Astrocyte of the spinal cord (primary cell): ENCODE measurements at regions not wholly inside any gene's neighbourhood (a gene's known extent, or its start where the extent isn't known, plus 50 kb on each side); places are given as distances from the start of the nearest gene placed in this dataset.

Source experiments
- DNase-seq: peaks from one replicate; pipeline ENCODE4 v3.0.0; 2011; ENCODE audit warnings: low read depth, low spot score
- H3K4me3 ChIP-seq: 2 replicates; pipeline ENCODE4 v1.5.1; 2011; ENCODE audit warnings: low read depth, mild to moderate bottlenecking, low read length, moderate library complexity
- CTCF ChIP-seq: IDR thresholded peaks from 2 replicates; pipeline ENCODE4 v1.5.1; 2012; ENCODE audit warnings: low read depth, mild to moderate bottlenecking, low read length, inconsistent platforms
- in situ Hi-C: cut with HindIII; loops from 2 replicates; pipeline ENCODE4 v1.10.0; 2017; ENCODE audit warnings: low sequenced_read_pairs

DNA sequence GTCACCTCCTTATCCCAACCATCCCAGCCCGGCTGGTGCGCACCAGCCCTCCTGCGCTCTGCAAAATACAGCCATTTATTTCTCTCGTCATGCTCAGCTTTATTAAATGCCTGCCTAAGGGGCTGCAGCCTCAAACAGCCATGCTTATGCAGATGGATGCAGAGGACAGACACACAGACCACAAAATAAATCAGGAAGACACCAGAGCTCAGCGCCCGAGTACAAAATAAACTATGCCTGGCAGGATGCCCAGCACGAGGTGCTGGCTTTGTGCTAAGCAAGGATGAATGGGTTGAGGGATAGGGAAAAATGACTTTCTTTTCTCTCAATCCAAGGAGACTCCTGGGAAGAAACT lies 70.5 kb downstream of the RPUSD4 start:
- in situ Hi-C loops = no loop called here
- DNase-seq = peak; percentile 60

GRCh38 chr11:126140201-126140925 lies 71.1 kb downstream of the RPUSD4 start:
- no peak for DNase-seq
- no peak overlapping the region for H3K4me3 ChIP-seq
- no peak for TF ChIP-seq CTCF
- in situ Hi-C loops = no loop called here

More for the DNA sequence above, 70.5 kb downstream of the RPUSD4 start:
- no peak overlapping the region for H3K4me3 ChIP-seq
- no peak for TF ChIP-seq CTCF

DNA sequence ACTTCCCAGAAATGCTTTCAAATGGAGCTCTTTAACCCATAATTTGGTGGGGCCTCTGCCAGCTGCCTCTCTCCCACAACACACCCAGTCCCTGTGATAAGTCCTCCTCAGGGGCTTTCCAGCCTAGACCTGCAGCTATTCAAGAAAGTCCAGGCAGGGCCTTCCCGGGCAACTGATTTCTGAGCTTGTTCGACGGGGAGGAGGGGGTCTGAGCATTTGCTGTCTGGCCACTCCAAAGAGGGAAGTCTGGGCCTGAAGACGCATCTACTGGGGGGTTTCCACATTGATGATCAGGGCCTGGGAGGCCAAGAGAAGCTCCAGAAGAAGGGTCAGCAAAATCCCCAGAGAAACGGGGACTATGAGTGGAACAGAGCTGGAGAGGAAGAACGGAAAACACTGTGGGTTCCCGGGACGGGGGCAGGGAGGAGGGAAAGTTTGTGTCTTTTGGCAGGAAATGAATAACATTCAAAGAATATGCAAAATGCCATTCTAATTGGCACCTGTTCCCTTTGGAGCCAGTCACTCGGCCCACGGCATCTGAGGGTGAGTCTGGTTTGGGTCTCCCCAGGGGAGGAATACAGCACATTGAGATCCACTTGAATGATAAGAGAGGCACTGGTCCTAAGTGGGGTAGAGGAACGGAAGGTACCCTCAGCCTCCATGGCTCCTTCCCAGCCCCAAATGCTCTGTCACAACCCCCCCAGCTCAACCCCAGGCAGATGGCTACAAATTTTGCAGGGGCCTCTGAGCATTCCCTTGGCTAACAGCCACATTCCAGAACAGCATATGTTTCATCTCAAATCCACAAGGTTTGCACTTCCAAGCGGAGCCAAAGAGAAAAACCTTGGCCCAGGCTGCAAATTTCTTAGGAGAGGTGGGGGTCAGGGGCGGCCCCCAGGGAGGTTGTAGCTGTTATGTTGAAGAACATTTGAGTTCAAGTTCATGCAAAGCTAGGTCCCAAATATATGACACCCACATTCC lies 72.0 kb downstream of the RPUSD4 start:
- no peak overlapping the region for H3K4me3 ChIP-seq
- peak; percentile 19 for DNase-seq
- TF ChIP-seq CTCF = no peak
- in situ Hi-C loops = no loop called here

DNA sequence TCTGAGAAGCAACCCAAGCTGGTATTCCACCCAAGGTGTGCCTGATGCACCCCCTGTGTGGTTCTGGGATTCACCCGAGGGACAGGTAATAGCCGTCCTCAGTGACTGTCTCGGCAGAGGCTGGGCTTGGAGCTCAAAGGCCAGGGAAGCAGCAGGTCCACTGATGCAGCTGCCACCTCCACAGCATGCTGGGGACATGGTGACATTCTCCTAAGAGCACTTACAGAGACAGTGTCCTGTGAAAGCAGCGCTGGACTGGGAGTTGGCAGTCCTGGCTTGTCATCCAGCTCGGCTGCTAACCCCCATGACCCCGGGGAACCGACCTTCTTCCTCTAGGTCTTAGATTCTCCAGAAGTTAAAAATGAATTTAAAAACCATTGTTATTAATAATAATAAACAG lies 72.8 kb downstream of the RPUSD4 start:
- no peak overlapping the region for H3K4me3 ChIP-seq
- no peak for DNase-seq
- TF ChIP-seq CTCF = no peak
- in situ Hi-C loops = no loop called here

DNA sequence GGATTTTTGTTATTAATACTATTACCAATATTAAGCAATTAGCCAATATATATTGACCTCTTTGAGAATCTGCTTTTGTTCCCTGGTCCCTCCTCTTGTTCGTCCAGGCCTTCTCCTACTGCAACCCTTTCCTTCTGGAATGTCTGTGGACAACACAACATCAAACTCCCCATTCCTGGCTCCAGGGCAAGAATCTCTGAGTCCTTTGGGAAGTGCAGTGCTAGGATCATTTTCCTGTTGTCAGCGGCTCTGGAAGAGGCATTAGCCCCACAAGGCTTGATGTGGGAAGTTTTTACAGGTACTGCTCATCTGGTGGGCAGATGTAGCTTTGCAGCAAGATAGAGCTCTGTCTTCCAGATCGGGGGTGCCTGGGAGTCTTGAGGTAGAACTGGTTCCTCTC lies 74.3 kb downstream of the RPUSD4 start:
- in situ Hi-C loops = no loop called here
- TF ChIP-seq CTCF = no peak
- H3K4me3 ChIP-seq = no peak overlapping the region
- DNase-seq = no peak

- no peak for TF ChIP-seq CTCF
- no peak for DNase-seq
- H3K4me3 ChIP-seq = no peak overlapping the region
These were observed 73.8 kb upstream of the CDON start for GRCh38 chr11:126136507-126136906.

More at GRCh38 chr11:126136507-126136906, 73.8 kb upstream of the CDON start:
- in situ Hi-C loops = no loop called here
